A673 (cell line): ENCODE measurements at regions not wholly inside any gene's neighbourhood (a gene's known extent, or its start where the extent isn't known, plus 50 kb on each side); places are given as distances from the start of the nearest gene placed in this dataset.

Experiments used
- BruUV-seq: library from RNA; stranded (reverse); fragments of 400-500 nt; replicated peaks from 2 replicates; lab custom pipeline; 2021; lab: Mats Ljungman, UMichigan
- CTCF ChIA-PET: fragments of 300-600 bp; sonication (Branson Sonifier 250); formaldehyde crosslinking; loops from one replicate; lab custom pipeline; 2022; ENCODE audit warnings: antibody characterized with exemption; lab: Charles Lee
- POLR2A ChIA-PET: fragments of 300-600 bp; sonication (Branson Sonifier 250); formaldehyde crosslinking; loops from one replicate; lab custom pipeline; 2022; ENCODE audit warnings: antibody characterized with exemption; ENCODE audit not compliant: low non-redundant PET; lab: Charles Lee
- DNase-seq: peaks from one replicate; pipeline ENCODE4 v3.0.0-alpha.2; 2015; ENCODE audit warnings: low spot score
- H3K27ac ChIP-seq: fragments of 200-600 bp; sonication (generic); 2 replicates; pipeline ENCODE4 v1.5.1; 2016; ENCODE audit warnings: mixed run types, low read depth, mild to moderate bottlenecking, mixed read lengths, antibody characterized with exemption, low read length; ENCODE audit not compliant: poor library complexity, severe bottlenecking
- H3K27me3 ChIP-seq: fragments of 200-600 bp; sonication (generic); replicated peaks from 2 replicates; pipeline ENCODE4 v1.6.1; 2017; ENCODE audit warnings: mixed run types, low read depth, mild to moderate bottlenecking, mixed read lengths, antibody characterized with exemption, low read length; ENCODE audit not compliant: insufficient read depth, poor library complexity
- H3K36me3 ChIP-seq: fragments of 200-600 bp; sonication (generic); 2 replicates; pipeline ENCODE4 v1.6.1; 2016; ENCODE audit warnings: mixed run types, mild to moderate bottlenecking, mixed read lengths, antibody characterized with exemption, low read length; ENCODE audit not compliant: insufficient read depth, poor library complexity, severe bottlenecking
- H3K4me1 ChIP-seq: fragments of 200-600 bp; sonication (generic); 2 replicates; pipeline ENCODE4 v1.6.1; 2017; ENCODE audit warnings: mixed run types, mild to moderate bottlenecking, mixed read lengths, antibody characterized with exemption, low read length; ENCODE audit not compliant: insufficient read depth, poor library complexity, severe bottlenecking
- H3K4me3 ChIP-seq: fragments of 200-600 bp; sonication (generic); 2 replicates; pipeline ENCODE4 v1.5.1; 2016; ENCODE audit warnings: low read depth, mixed run types, mild to moderate bottlenecking, mixed read lengths, low read length; ENCODE audit not compliant: poor library complexity, severe bottlenecking
- H3K9me3 ChIP-seq: fragments of 200-600 bp; sonication (generic); 2 replicates; pipeline ENCODE4 v1.6.1; 2016; ENCODE audit warnings: mixed run types, low read depth, mild to moderate bottlenecking, mixed read lengths, antibody characterized with exemption, low read length; ENCODE audit not compliant: poor library complexity, severe bottlenecking
- EZH2 ChIP-seq: fragments of 200-600 bp; sonication (generic); IDR thresholded peaks from 2 replicates; pipeline ENCODE4 v1.6.1; 2017; ENCODE audit warnings: borderline replicate concordance, low read depth, mild to moderate bottlenecking, mixed read lengths, antibody characterized with exemption, low read length; ENCODE audit not compliant: poor library complexity, severe bottlenecking
- intact Hi-C: fragments of 100-400 bp; cut with micrococcal nuclease; formaldehyde crosslinking; loops from one replicate; pipeline ENCODE4 v1.10.0; 2022; ENCODE audit not compliant: unreplicated experiment
- TF ChIP-seq, protein P1 (sequence below): fragments of 300-800, 200-600 bp; sonication (generic); conservative IDR thresholded peaks from 2 replicates; pipeline ENCODE4 v1.5.1; 2017; ENCODE audit warnings: low read depth, mild to moderate bottlenecking, antibody characterized with exemption, low read length, moderate library complexity, mixed read lengths

DNA sequence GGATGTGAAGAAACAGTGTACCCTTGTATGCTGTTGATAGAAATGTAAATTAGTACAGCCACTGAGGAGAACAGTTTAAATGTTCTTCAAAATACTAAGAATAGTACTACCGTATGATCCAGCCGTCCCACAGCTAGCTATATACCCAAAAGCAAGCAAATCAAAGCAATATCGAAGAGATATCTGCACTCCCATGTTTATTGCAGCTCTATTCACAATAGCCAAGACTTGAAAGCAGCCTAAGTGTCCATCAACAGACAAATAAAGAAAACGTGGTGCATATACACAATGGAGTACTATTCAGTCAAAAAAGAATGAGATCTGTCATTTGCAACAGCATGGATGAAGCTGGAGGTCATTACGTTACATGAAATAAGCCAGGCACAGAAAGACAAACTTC is 88.5 kb upstream of the SLC38A4 start:
- Histone ChIP-seq H3K27me3 (no peaks in the 10 kb centered on the region), H3K27ac (no peak overlapping the region), H3K9me3 (peaks cover 14% of the 10 kb centered on the region), H3K4me3 (no peak overlapping the region), H3K4me1 (no peaks in the 10 kb centered on the region), H3K36me3 (no peaks in the 10 kb centered on the region)
- DNase-seq: no peak
- POLR2A ChIA-PET: no interaction called here
- no TSS peak for BruUV-seq
- TF ChIP-seq, protein P1, sequence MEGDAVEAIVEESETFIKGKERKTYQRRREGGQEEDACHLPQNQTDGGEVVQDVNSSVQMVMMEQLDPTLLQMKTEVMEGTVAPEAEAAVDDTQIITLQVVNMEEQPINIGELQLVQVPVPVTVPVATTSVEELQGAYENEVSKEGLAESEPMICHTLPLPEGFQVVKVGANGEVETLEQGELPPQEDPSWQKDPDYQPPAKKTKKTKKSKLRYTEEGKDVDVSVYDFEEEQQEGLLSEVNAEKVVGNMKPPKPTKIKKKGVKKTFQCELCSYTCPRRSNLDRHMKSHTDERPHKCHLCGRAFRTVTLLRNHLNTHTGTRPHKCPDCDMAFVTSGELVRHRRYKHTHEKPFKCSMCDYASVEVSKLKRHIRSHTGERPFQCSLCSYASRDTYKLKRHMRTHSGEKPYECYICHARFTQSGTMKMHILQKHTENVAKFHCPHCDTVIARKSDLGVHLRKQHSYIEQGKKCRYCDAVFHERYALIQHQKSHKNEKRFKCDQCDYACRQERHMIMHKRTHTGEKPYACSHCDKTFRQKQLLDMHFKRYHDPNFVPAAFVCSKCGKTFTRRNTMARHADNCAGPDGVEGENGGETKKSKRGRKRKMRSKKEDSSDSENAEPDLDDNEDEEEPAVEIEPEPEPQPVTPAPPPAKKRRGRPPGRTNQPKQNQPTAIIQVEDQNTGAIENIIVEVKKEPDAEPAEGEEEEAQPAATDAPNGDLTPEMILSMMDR: no peak
- TF ChIP-seq EZH2: no peak
- intact Hi-C loops: no loop called here
- CTCF ChIA-PET: no interaction called here

DNA sequence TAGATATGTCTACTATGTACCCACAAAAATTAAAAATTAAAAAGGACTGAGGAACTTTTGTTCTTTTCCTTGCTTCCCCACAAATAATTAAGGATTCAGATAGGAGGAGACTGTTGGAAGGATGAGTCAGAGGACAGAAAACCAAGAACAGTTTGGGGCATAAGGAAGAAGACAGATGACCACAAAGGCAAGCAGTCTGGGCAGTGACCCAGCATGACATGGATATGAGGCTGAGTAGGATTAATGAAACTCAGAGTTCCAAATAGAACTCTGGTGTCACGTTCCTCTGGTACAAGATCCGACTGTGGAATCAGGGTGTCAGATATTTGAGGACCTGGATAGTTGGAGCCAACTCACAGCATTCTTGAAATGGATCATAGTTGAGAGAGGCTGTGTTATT is 89.3 kb upstream of the SLC38A4 start:
- POLR2A ChIA-PET: no interaction called here
- intact Hi-C loops: no loop called here
- Histone ChIP-seq H3K4me1 (no peaks in the 10 kb centered on the region), H3K27me3 (no peaks in the 10 kb centered on the region), H3K9me3 (peaks cover 14% of the 10 kb centered on the region), H3K4me3 (no peak overlapping the region), H3K36me3 (no peaks in the 10 kb centered on the region), H3K27ac (no peak overlapping the region)
- no TSS peak for BruUV-seq
- no peak for TF ChIP-seq EZH2
- TF ChIP-seq, protein P1: no peak
- CTCF ChIA-PET: no interaction called here
- no peak for DNase-seq

DNA sequence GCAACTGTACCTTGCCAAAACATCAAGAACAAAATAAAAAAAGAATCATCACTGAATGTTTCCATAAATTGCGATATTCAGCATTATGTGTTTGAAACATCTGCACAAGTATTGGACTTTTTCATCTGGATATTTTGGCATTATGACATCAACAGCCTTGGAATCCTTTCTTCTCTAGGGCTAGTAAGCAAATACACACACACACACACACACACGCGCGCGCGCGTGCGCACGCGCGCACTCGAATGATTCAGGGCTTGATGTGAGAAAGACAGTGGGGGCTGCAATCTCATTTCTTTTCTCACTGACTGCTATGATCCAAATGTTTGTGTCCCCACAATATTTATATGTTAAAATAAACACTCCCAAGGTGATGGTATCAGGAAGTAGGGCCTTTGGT is 90.0 kb upstream of the SLC38A4 start:
- intact Hi-C loops: no loop called here
- no peak for DNase-seq
- CTCF ChIA-PET: no interaction called here

More for the DNA sequence above, 90.0 kb upstream of the SLC38A4 start:
- POLR2A ChIA-PET: no interaction called here
- H3K9me3 ChIP-seq: peaks cover 14% of the 10 kb centered on the region
- H3K4me1 ChIP-seq: no peaks in the 10 kb centered on the region
- H3K36me3 ChIP-seq: no peaks in the 10 kb centered on the region
- BruUV-seq: no TSS peak
- H3K27ac ChIP-seq: no peak overlapping the region
- no peaks in the 10 kb centered on the region for H3K27me3 ChIP-seq
- TF ChIP-seq, protein P1: no peak
- TF ChIP-seq EZH2: no peak
- no peak overlapping the region for H3K4me3 ChIP-seq
